ENCODE measurements at regions not wholly inside any gene's neighbourhood (a gene's known extent, or its start where the extent isn't known, plus 50 kb on each side); places are given as distances from the start of the nearest gene placed in this dataset.

DNA sequence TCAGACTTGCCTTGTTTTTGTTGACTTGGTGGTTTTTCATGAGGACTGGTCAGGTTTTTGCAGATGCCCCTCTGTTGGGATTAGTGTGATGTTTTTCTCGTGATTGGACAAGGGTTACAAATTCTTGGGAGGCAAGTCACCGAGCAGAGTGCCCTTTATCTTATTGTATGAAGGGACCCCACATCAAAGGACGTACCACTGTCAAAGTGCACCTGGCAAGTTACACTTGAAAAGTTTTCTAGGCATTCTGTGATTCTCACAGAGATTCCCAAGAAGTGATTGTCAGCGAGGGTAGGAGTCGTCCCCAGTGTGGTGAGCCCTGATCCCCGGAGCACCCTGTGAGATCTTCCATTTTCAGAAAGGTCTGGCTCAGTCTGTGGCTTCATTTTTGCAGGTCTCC is 110.1 kb downstream of the POLR2M start:
- no peaks in the 10 kb centered on the region for H3K36me3 ChIP-seq (ENCODE audit: control insufficient read depth, insufficient read depth, low read length)
- ChIA-PET CTCF (no interaction called here), POLR2A (no interaction called here)
- DNase-seq: no peak
- Mint-ChIP-seq H3K4me1 (ENCODE audit: low read depth, unreplicated experiment) (no peaks in the 10 kb centered on the region), H3K27ac (ENCODE audit: unreplicated experiment) (no peak overlapping the region), H3K36me3 (ENCODE audit: insufficient read depth, unreplicated experiment) (no peaks in the 10 kb centered on the region), H3K4me3 (ENCODE audit: unreplicated experiment) (no peak overlapping the region), H3K9me3 (ENCODE audit: unreplicated experiment) (no peaks in the 10 kb centered on the region), H3K27me3 (ENCODE audit: insufficient read depth, unreplicated experiment) (peaks cover 23% of the 10 kb centered on the region)
- no TSS peak for BruUV-seq (replicated peaks)
- H3K9me3 ChIP-seq: no peaks in the 10 kb centered on the region
- H3K4me3 ChIP-seq (ENCODE audit: low read depth, low read length): no peak overlapping the region
- H3K27me3 ChIP-seq (replicated peaks; ENCODE audit: control insufficient read depth, insufficient read depth, low read length): no peaks in the 10 kb centered on the region
- TF ChIP-seq, protein P1, sequence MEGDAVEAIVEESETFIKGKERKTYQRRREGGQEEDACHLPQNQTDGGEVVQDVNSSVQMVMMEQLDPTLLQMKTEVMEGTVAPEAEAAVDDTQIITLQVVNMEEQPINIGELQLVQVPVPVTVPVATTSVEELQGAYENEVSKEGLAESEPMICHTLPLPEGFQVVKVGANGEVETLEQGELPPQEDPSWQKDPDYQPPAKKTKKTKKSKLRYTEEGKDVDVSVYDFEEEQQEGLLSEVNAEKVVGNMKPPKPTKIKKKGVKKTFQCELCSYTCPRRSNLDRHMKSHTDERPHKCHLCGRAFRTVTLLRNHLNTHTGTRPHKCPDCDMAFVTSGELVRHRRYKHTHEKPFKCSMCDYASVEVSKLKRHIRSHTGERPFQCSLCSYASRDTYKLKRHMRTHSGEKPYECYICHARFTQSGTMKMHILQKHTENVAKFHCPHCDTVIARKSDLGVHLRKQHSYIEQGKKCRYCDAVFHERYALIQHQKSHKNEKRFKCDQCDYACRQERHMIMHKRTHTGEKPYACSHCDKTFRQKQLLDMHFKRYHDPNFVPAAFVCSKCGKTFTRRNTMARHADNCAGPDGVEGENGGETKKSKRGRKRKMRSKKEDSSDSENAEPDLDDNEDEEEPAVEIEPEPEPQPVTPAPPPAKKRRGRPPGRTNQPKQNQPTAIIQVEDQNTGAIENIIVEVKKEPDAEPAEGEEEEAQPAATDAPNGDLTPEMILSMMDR (IDR thresholded peaks at IDR 0.05; ENCODE audit: insufficient read depth in 1 of 2, low read depth in 1 of 2, low read length in 1 of 2, severe bottlenecking in 1 of 2, unreplicated experiment in 1 of 2): no peak
- intact Hi-C loops (cut with micrococcal nuclease; ENCODE audit: unreplicated experiment): no loop called here
- H3K4me1 ChIP-seq: no peaks in the 10 kb centered on the region

DNA sequence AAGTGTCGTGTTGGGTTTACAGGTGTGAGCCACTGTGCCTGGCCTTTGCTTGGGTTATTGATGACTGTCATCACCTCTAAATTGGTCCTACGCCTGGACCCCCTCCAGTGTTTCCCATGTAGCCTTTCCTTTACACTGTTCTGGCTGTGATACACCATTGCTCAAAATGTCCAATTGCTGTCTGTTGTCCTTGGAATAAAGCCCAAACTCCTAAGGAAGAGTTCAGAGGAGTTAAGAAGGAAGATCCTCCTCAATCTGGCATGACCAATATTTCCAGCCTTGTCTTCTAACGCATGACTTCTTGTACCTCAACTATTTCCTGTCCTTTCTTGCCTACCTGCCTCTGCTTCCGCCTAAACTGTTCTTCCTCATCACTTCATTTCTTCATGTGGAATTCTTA is 113.1 kb downstream of the POLR2M start:
- ChIA-PET CTCF (no interaction called here), POLR2A (no interaction called here)
- TF ChIP-seq, protein P1 (IDR thresholded peaks at IDR 0.05; ENCODE audit: insufficient read depth in 1 of 2, low read depth in 1 of 2, low read length in 1 of 2, severe bottlenecking in 1 of 2, unreplicated experiment in 1 of 2): no peak
- Histone ChIP-seq H3K9me3 (no peaks in the 10 kb centered on the region), H3K36me3 (ENCODE audit: control insufficient read depth, insufficient read depth, low read length) (no peaks in the 10 kb centered on the region), H3K4me3 (ENCODE audit: low read depth, low read length) (no peak overlapping the region), H3K27me3 (replicated peaks; ENCODE audit: control insufficient read depth, insufficient read depth, low read length) (no peaks in the 10 kb centered on the region), H3K4me1 (no peaks in the 10 kb centered on the region)
- BruUV-seq (replicated peaks): no TSS peak
- Mint-ChIP-seq H3K27ac (ENCODE audit: unreplicated experiment) (no peak overlapping the region), H3K4me1 (ENCODE audit: low read depth, unreplicated experiment) (no peaks in the 10 kb centered on the region), H3K27me3 (ENCODE audit: insufficient read depth, unreplicated experiment) (peaks cover 17% of the 10 kb centered on the region), H3K9me3 (ENCODE audit: unreplicated experiment) (no peaks in the 10 kb centered on the region), H3K36me3 (ENCODE audit: insufficient read depth, unreplicated experiment) (no peaks in the 10 kb centered on the region), H3K4me3 (ENCODE audit: unreplicated experiment) (no peak overlapping the region)
- intact Hi-C loops (cut with micrococcal nuclease; ENCODE audit: unreplicated experiment): no loop called here
- no peak for DNase-seq

DNA sequence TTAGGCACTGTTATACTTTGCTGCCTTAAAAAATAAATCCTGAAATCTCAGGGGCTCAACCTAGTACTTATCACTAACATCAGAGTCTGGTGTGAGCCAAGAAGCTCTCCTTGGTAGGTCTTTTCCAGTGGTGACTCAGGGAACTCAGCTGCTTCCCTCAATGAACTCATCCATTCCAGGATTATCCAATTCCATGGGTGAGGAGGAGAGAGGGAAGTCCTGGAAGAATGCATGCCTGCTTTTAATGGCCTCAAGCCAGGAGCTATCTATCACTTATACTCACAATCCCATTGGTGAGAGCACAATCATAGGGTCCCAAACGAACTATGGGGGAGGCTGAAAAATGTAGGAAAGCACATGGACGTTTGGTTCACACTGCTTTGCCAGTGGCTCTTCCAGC is 113.6 kb downstream of the POLR2M start:
- H3K36me3 ChIP-seq (ENCODE audit: control insufficient read depth, insufficient read depth, low read length): no peaks in the 10 kb centered on the region
- TF ChIP-seq, protein P1 (IDR thresholded peaks at IDR 0.05; ENCODE audit: insufficient read depth in 1 of 2, low read depth in 1 of 2, low read length in 1 of 2, severe bottlenecking in 1 of 2, unreplicated experiment in 1 of 2): no peak
- no peaks in the 10 kb centered on the region for H3K4me1 Mint-ChIP-seq (ENCODE audit: low read depth, unreplicated experiment)
- intact Hi-C loops (cut with micrococcal nuclease; ENCODE audit: unreplicated experiment): no loop called here
- POLR2A ChIA-PET: no interaction called here
- no peaks in the 10 kb centered on the region for H3K9me3 ChIP-seq
- no peak overlapping the region for H3K4me3 Mint-ChIP-seq (ENCODE audit: unreplicated experiment)
- CTCF ChIA-PET: no interaction called here
- no TSS peak for BruUV-seq (replicated peaks)
- H3K36me3 Mint-ChIP-seq (ENCODE audit: insufficient read depth, unreplicated experiment): no peaks in the 10 kb centered on the region
- no peaks in the 10 kb centered on the region for H3K9me3 Mint-ChIP-seq (ENCODE audit: unreplicated experiment)
- no peaks in the 10 kb centered on the region for H3K4me1 ChIP-seq
- no peak overlapping the region for H3K27ac Mint-ChIP-seq (ENCODE audit: unreplicated experiment)
- no peak overlapping the region for H3K4me3 ChIP-seq (ENCODE audit: low read depth, low read length)
- no peak for DNase-seq
- H3K27me3 ChIP-seq (replicated peaks; ENCODE audit: control insufficient read depth, insufficient read depth, low read length): no peaks in the 10 kb centered on the region
- peaks cover 17% of the 10 kb centered on the region for H3K27me3 Mint-ChIP-seq (ENCODE audit: insufficient read depth, unreplicated experiment)

Data from Caco-2 (cell line).